ENCODE measurements at regions not wholly inside any gene's neighbourhood (a gene's known extent, or its start where the extent isn't known, plus 50 kb on each side); places are given as distances from the start of the nearest gene placed in this dataset.
"Not testable (repeated sequence)": the region's sequence is repeated elsewhere in the genome, so short reads cannot be mapped to it uniquely, and the experiment has no call there.

DNA sequence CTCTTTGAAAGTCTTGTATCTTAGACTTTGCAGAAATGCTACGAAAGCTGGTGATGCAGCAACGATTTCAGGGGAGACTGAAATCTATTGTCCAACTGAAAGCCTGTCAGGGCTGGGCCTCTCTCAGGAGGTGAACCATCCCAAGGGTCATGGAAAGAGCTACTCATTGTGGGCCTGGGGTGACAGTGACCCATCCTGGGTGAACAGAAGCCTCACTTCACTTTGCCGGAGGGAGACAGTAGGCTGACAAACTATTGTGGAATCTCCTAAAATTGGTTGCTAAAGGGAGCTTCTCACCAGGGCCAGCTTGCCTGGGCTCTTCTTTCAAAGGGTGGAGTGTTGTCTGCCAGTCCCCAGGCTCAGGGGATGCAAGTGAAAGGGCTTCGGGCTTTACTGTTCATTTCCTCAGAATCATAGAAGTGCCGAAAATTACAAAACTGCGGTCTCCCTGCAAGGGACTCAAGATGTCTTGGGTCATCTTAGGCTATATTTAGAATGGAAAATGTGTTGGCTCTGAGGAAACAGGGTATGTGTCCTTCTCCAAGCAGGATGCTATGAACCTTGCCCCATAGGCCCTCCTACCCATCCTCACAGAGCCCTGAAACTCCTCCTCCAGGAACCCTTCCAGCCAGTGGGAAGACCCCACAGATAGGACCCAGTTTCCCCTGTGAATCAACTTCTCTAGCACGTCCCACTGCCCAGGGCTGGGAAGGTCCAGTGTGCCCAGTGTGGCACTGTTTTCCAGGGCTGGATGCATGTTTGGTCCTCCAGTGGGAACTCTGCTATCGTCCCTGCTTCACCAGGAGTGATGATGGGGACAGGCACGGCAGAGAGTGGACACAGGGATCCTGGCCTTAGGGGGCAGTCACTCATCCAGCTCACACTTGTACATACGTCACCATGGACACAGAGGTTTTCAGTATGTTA is 173.4 kb upstream of the PLGLB2 start:
- H3K27ac ChIP-seq (ENCODE audit: low read depth, low read length); H3K9me3 ChIP-seq (ENCODE audit: control insufficient read depth in 1 of 2, low read length in 2 of 2); H3K9ac ChIP-seq (ENCODE audit: low read depth in 1 of 2, low read length in 2 of 2); H3K27me3 ChIP-seq (ENCODE audit: control insufficient read depth in 1 of 2, insufficient read depth in 2 of 2, low read length in 2 of 2); H3K4me3 ChIP-seq (ENCODE audit: low read depth in 1 of 2, low read length in 2 of 2); H3K36me3 ChIP-seq (ENCODE audit: control insufficient read depth in 1 of 2, insufficient read depth in 2 of 2, low read length in 2 of 2); H3K4me1 ChIP-seq (ENCODE audit: control insufficient read depth in 1 of 2, insufficient read depth in 2 of 2, low read length in 2 of 2): not testable (repeated sequence)

DNA sequence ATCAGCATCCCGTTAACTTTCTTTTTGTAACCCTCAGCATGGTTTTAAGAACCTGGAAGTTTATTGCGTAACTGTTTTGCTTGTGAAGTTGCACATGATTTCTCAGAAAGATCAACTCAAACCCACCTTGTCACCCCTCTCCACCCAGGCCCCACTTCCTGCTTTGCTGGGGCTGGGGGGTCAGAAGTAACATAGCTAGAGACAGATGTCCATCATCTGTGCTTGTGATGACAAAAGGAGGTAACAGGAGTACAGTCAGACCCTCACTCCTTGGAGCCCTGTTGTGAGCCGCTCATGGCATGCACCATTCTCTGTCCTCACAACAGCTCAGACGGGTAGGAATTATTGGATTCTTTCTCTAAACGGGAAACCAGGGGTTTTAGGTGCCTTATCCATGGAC is 172.7 kb upstream of the PLGLB2 start:
- H3K9ac ChIP-seq (ENCODE audit: low read depth in 1 of 2, low read length in 2 of 2); H3K9me3 ChIP-seq (ENCODE audit: control insufficient read depth in 1 of 2, low read length in 2 of 2); H3K27me3 ChIP-seq (ENCODE audit: control insufficient read depth in 1 of 2, insufficient read depth in 2 of 2, low read length in 2 of 2); H3K4me3 ChIP-seq (ENCODE audit: low read depth in 1 of 2, low read length in 2 of 2); H3K4me1 ChIP-seq (ENCODE audit: control insufficient read depth in 1 of 2, insufficient read depth in 2 of 2, low read length in 2 of 2); H3K27ac ChIP-seq (ENCODE audit: low read depth, low read length); H3K36me3 ChIP-seq (ENCODE audit: control insufficient read depth in 1 of 2, insufficient read depth in 2 of 2, low read length in 2 of 2): not testable (repeated sequence)

DNA sequence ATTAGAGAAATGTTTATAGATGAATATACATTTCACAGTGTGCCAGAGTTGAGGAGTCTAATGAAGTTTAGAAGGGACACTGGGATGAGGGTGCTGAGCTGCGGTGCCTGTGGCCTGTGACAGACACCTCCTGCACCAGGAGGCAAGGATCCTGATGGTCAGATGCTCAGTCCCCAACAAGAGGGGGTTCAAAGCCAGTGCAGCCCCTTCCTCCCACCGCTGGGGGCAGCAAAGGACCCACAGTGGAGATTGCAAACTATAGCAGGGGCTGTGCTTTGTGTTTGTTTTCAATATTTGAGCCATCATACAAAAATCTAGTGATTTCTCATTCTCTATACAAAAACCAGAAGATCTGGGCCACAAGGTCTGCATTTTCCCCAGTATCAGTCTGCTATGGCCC is 170.5 kb upstream of the PLGLB2 start:
- not testable (repeated sequence) for H3K4me1 ChIP-seq (ENCODE audit: control insufficient read depth in 1 of 2, insufficient read depth in 2 of 2, low read length in 2 of 2); H3K27me3 ChIP-seq (ENCODE audit: control insufficient read depth in 1 of 2, insufficient read depth in 2 of 2, low read length in 2 of 2); H3K9me3 ChIP-seq (ENCODE audit: control insufficient read depth in 1 of 2, low read length in 2 of 2); H3K9ac ChIP-seq (ENCODE audit: low read depth in 1 of 2, low read length in 2 of 2); H3K27ac ChIP-seq (ENCODE audit: low read depth, low read length); H3K4me3 ChIP-seq (ENCODE audit: low read depth in 1 of 2, low read length in 2 of 2); H3K36me3 ChIP-seq (ENCODE audit: control insufficient read depth in 1 of 2, insufficient read depth in 2 of 2, low read length in 2 of 2)

- H3K4me3 ChIP-seq (ENCODE audit: low read depth in 1 of 2, low read length in 2 of 2); H3K4me1 ChIP-seq (ENCODE audit: control insufficient read depth in 1 of 2, insufficient read depth in 2 of 2, low read length in 2 of 2); H3K9me3 ChIP-seq (ENCODE audit: control insufficient read depth in 1 of 2, low read length in 2 of 2); H3K36me3 ChIP-seq (ENCODE audit: control insufficient read depth in 1 of 2, insufficient read depth in 2 of 2, low read length in 2 of 2); H3K27ac ChIP-seq (ENCODE audit: low read depth, low read length); H3K27me3 ChIP-seq (ENCODE audit: control insufficient read depth in 1 of 2, insufficient read depth in 2 of 2, low read length in 2 of 2); H3K9ac ChIP-seq (ENCODE audit: low read depth in 1 of 2, low read length in 2 of 2): not testable (repeated sequence)
Observed at GRCh38 chr2:87582152-87582551, 165.7 kb upstream of the PLGLB2 start.

DNA sequence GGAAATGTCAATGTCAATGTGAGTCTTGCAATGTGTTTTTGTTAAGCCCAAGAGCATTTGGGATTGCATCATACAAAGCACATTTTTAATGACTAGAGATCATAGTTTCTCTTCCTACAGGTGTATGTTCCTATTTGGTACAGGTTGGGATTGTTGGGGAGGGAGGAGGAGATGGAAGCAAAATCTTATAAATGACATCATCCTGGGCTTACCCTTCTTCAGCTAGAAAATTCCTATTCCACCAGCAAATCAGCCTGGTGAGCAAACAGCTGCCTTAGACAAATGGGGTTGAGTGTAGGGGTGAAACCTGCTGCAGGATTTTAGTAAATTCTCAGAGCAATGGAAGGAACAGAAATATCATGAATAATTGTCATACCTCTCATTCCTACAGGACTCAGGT is 165.3 kb upstream of the PLGLB2 start:
- H3K9me3 ChIP-seq (ENCODE audit: control insufficient read depth in 1 of 2, low read length in 2 of 2); H3K27me3 ChIP-seq (ENCODE audit: control insufficient read depth in 1 of 2, insufficient read depth in 2 of 2, low read length in 2 of 2); H3K27ac ChIP-seq (ENCODE audit: low read depth, low read length); H3K4me1 ChIP-seq (ENCODE audit: control insufficient read depth in 1 of 2, insufficient read depth in 2 of 2, low read length in 2 of 2); H3K36me3 ChIP-seq (ENCODE audit: control insufficient read depth in 1 of 2, insufficient read depth in 2 of 2, low read length in 2 of 2); H3K4me3 ChIP-seq (ENCODE audit: low read depth in 1 of 2, low read length in 2 of 2); H3K9ac ChIP-seq (ENCODE audit: low read depth in 1 of 2, low read length in 2 of 2): not testable (repeated sequence)

DNA sequence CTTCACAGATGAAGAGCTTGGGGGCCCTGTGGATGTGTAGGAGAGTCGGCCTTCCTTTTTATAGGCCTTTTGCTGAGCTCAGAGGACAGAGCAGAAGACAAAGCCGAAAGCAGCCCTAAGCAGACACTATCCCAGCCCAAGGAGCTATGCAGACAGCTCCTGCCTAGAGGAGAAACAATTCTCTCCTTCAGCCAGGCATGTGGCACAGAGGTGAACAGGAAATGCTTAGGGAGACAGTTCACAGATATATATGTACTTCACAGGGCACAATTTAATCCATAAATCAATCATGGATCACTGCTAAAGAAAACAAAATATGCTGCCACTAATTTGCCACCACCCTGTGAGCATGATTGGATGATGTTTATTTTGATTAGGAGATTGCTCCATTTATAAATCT is 164.5 kb upstream of the PLGLB2 start:
- H3K27ac ChIP-seq (ENCODE audit: low read depth, low read length); H3K9ac ChIP-seq (ENCODE audit: low read depth in 1 of 2, low read length in 2 of 2); H3K27me3 ChIP-seq (ENCODE audit: control insufficient read depth in 1 of 2, insufficient read depth in 2 of 2, low read length in 2 of 2); H3K9me3 ChIP-seq (ENCODE audit: control insufficient read depth in 1 of 2, low read length in 2 of 2); H3K4me1 ChIP-seq (ENCODE audit: control insufficient read depth in 1 of 2, insufficient read depth in 2 of 2, low read length in 2 of 2); H3K4me3 ChIP-seq (ENCODE audit: low read depth in 1 of 2, low read length in 2 of 2); H3K36me3 ChIP-seq (ENCODE audit: control insufficient read depth in 1 of 2, insufficient read depth in 2 of 2, low read length in 2 of 2): not testable (repeated sequence)

- H3K4me1 ChIP-seq (ENCODE audit: control insufficient read depth in 1 of 2, insufficient read depth in 2 of 2, low read length in 2 of 2); H3K4me3 ChIP-seq (ENCODE audit: low read depth in 1 of 2, low read length in 2 of 2); H3K9ac ChIP-seq (ENCODE audit: low read depth in 1 of 2, low read length in 2 of 2); H3K27me3 ChIP-seq (ENCODE audit: control insufficient read depth in 1 of 2, insufficient read depth in 2 of 2, low read length in 2 of 2); H3K36me3 ChIP-seq (ENCODE audit: control insufficient read depth in 1 of 2, insufficient read depth in 2 of 2, low read length in 2 of 2); H3K9me3 ChIP-seq (ENCODE audit: control insufficient read depth in 1 of 2, low read length in 2 of 2); H3K27ac ChIP-seq (ENCODE audit: low read depth, low read length): not testable (repeated sequence)
Observed at GRCh38 chr2:87583803-87584202, 164.1 kb upstream of the PLGLB2 start.

GRCh38 chr2:87584268-87584906 is 163.5 kb upstream of the PLGLB2 start:
- H3K9ac ChIP-seq (ENCODE audit: low read depth in 1 of 2, low read length in 2 of 2); H3K36me3 ChIP-seq (ENCODE audit: control insufficient read depth in 1 of 2, insufficient read depth in 2 of 2, low read length in 2 of 2); H3K4me3 ChIP-seq (ENCODE audit: low read depth in 1 of 2, low read length in 2 of 2); H3K4me1 ChIP-seq (ENCODE audit: control insufficient read depth in 1 of 2, insufficient read depth in 2 of 2, low read length in 2 of 2); H3K9me3 ChIP-seq (ENCODE audit: control insufficient read depth in 1 of 2, low read length in 2 of 2); H3K27me3 ChIP-seq (ENCODE audit: control insufficient read depth in 1 of 2, insufficient read depth in 2 of 2, low read length in 2 of 2); H3K27ac ChIP-seq (ENCODE audit: low read depth, low read length): not testable (repeated sequence)

DNA sequence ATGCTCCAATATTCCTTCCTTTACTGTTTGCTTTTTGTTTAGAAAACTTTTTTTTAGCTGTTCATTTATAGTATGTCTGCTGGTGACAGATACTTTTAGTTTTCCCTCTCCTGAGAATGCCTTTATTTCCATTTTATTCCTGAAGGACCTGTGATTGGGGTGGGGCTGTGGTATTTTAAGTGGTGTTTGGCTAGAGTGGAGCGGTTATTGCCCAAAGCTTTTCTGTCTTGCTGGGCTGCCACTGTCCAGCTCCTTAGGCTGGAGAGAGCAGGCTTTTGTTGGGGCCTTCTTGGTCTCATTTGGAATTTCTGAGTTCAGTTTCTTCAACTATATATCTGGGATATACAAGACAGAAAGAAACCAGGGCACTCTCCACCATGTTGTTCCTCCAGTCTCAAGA is 160.0 kb upstream of the PLGLB2 start:
- not testable (repeated sequence) for H3K9ac ChIP-seq (ENCODE audit: low read depth in 1 of 2, low read length in 2 of 2); H3K27me3 ChIP-seq (ENCODE audit: control insufficient read depth in 1 of 2, insufficient read depth in 2 of 2, low read length in 2 of 2)

DNA sequence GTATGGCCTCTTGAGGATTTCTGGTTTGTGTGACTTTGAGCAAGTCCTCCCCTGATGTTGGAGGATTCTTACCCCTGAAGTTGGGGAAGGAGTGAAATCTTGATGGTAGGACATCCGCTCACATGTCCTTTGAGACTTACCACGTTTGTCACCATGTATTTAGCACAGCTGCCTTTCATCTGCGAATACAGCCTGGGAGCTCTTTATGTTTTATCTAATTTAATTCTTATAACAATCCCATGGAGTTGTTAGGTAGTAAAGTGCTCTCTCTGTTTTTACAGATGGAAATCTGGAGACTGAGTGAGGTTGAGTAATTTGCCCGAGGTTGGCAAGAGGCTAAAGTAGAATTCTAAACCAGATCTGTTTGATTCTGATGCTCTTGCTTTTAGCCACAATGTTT is 154.9 kb upstream of the PLGLB2 start:
- H3K27ac ChIP-seq (ENCODE audit: low read depth, low read length); H3K36me3 ChIP-seq (ENCODE audit: control insufficient read depth in 1 of 2, insufficient read depth in 2 of 2, low read length in 2 of 2); H3K27me3 ChIP-seq (ENCODE audit: control insufficient read depth in 1 of 2, insufficient read depth in 2 of 2, low read length in 2 of 2); H3K4me1 ChIP-seq (ENCODE audit: control insufficient read depth in 1 of 2, insufficient read depth in 2 of 2, low read length in 2 of 2); H3K9me3 ChIP-seq (ENCODE audit: control insufficient read depth in 1 of 2, low read length in 2 of 2); H3K9ac ChIP-seq (ENCODE audit: low read depth in 1 of 2, low read length in 2 of 2); H3K4me3 ChIP-seq (ENCODE audit: low read depth in 1 of 2, low read length in 2 of 2): not testable (repeated sequence)

More for the DNA sequence above, 160.0 kb upstream of the PLGLB2 start:
- H3K9me3 ChIP-seq (ENCODE audit: control insufficient read depth in 1 of 2, low read length in 2 of 2); H3K4me1 ChIP-seq (ENCODE audit: control insufficient read depth in 1 of 2, insufficient read depth in 2 of 2, low read length in 2 of 2); H3K27ac ChIP-seq (ENCODE audit: low read depth, low read length); H3K4me3 ChIP-seq (ENCODE audit: low read depth in 1 of 2, low read length in 2 of 2); H3K36me3 ChIP-seq (ENCODE audit: control insufficient read depth in 1 of 2, insufficient read depth in 2 of 2, low read length in 2 of 2): not testable (repeated sequence)

All from duodenal mucosa (tissue), 2 donors.